ENCODE measurements at regions not wholly inside any gene's neighbourhood (a gene's known extent, or its start where the extent isn't known, plus 50 kb on each side); places are given as distances from the start of the nearest gene placed in this dataset.
"Not testable (repeated sequence)": the region's sequence is repeated elsewhere in the genome, so short reads cannot be mapped to it uniquely, and the experiment has no call there.

DNA sequence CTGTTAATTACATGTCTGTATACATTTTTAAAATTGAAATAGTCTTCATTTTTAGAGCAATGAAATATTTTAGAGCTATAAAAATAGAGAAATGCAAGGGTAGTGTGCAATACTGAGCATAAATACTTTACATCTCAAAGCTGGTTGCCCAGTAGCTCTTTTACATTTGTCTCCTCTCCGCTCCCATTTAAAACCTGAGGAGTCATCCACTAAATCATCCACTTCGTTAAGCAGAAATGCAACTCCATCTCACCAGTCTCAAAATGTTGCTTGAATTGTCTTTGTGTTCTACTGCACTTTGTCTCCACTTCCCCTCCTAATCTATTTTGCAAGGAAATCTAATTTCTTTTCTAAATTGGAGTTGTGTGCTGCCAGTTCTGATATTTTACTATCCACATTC, 563.6 kb downstream of the VGLL3 start:
- CTCF ChIA-PET = no interaction called here
- no peak overlapping the region for H3K27ac Mint-ChIP-seq
- H3K36me3 Mint-ChIP-seq (ENCODE audit: low read depth) = no peaks in the 10 kb centered on the region
- intact Hi-C loops (cut with micrococcal nuclease) = no loop called here
- H3K4me3 Mint-ChIP-seq = no peak overlapping the region
- H3K4me1 Mint-ChIP-seq (ENCODE audit: low read depth) = no peaks in the 10 kb centered on the region
- no peaks in the 10 kb centered on the region for H3K27me3 Mint-ChIP-seq (ENCODE audit: low read depth)
- DNase-seq = no peak
- H3K9me3 Mint-ChIP-seq = peaks cover 7% of the 10 kb centered on the region

DNA sequence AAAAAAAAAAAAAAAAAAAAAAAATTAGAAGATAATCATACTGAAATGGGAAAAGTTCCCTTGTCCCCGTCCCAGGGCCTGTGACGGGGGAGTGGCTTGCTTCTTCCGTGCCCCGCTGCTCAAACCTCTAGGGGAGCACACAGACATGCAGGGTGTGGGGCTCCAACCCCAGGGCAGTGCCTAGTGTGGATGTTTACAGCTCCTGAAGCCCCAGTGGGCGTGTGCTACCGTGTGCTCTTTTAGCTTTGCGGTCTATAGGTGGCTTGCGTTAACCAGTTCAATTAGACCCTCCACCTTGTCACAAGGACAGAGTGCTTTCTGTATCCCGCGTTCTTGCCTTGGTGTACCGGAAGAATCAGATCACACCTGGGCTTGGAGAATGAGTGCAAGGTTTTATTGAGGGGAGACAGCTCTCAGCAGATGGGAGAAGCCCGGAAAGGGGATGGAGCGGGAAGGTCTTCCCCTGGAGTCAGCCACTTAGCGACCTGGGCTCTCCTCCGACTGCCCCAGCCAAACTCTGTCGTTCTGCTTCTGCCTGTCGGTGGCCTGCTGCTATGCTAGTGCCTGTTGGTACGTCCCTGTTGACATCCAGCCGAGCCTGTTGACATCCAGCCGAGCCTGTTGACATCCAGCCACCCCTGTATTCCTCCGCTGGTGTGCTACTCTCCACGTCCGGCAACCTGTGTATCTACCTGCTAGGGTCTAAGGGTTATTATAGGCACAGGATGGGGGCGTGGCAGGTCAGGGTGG, 569.8 kb downstream of the VGLL3 start:
- H3K27ac Mint-ChIP-seq = no peak overlapping the region

DNA sequence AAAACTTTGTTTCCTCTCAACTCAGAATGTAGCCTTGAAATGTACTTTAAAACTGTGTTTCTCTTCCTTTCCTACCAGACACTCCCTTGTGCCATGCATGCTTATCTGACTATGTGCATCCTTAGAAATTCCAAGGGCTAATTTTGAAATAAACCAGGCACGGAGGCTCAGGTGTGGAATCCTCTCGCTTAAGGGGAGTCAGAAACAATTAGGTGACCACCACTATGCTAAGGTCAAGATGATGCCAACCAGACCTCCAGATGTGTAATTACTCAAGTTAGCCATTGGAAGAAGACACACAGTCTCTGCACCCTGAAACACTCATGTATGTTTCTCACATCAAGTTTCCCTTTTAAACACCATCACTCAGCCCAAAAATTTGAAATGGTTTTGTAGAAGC, 572.1 kb downstream of the VGLL3 start:
- Mint-ChIP-seq H3K27ac (no peak overlapping the region), H3K36me3 (ENCODE audit: low read depth) (no peaks in the 10 kb centered on the region), H3K4me1 (ENCODE audit: low read depth) (no peaks in the 10 kb centered on the region), H3K27me3 (ENCODE audit: low read depth) (no peaks in the 10 kb centered on the region), H3K9me3 (peaks cover 3% of the 10 kb centered on the region), H3K4me3 (no peak overlapping the region)
- DNase-seq = no peak
- CTCF ChIA-PET = no interaction called here
- intact Hi-C loops (cut with micrococcal nuclease) = no loop called here

More for the DNA sequence above, 569.8 kb downstream of the VGLL3 start:
- H3K27me3 Mint-ChIP-seq (ENCODE audit: low read depth) = no peaks in the 10 kb centered on the region
- no peak for DNase-seq
- CTCF ChIA-PET = no interaction called here
- H3K4me3 Mint-ChIP-seq = no peak overlapping the region
- no peaks in the 10 kb centered on the region for H3K4me1 Mint-ChIP-seq (ENCODE audit: low read depth)
- intact Hi-C loops (cut with micrococcal nuclease) = no loop called here
- no peaks in the 10 kb centered on the region for H3K36me3 Mint-ChIP-seq (ENCODE audit: low read depth)
- peaks cover 8% of the 10 kb centered on the region for H3K9me3 Mint-ChIP-seq

DNA sequence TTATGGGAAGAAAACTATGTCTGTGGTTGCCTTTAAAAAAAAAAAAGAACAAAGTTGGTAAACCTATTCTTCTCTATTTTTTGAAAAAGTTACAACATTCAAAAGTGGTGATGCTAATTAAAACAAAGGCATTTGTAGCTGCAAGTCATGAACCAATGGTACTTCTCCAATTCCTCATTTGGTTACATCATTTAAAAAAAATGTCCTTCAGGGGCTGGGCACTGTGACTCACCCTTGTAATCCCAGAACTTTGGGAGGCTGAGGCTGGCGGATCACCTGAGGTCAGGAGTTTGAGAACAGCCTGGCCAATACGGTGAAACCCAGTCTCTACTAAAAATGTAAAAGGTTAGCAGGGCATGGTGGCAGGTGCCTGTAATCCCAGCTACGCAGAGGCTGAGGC, 574.6 kb downstream of the VGLL3 start:
- no peaks in the 10 kb centered on the region for H3K27me3 Mint-ChIP-seq (ENCODE audit: low read depth)

DNA sequence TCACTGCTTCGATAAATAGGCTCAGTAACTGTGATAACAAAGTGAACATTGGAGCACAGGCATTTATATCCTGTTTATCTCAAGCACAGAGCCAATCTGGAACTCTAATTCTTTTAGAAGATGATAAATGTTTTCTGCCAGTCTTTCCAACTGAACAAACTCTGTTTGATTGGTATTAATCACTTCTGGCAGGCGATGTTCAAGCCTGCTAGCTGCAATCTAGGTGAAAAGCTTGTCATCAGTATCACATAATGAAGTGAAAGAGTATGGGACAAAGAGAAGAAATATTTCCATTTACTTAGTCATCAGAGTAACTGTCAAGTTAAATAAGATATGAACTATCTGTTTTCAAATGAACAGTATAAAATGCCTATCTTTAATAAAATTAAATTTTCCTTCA, 577.3 kb downstream of the VGLL3 start:
- H3K4me3 Mint-ChIP-seq = no peak overlapping the region
- peaks cover 2% of the 10 kb centered on the region for H3K9me3 Mint-ChIP-seq
- no peak overlapping the region for H3K27ac Mint-ChIP-seq
- intact Hi-C loops (cut with micrococcal nuclease) = no loop called here
- CTCF ChIA-PET = no interaction called here
- no peaks in the 10 kb centered on the region for H3K36me3 Mint-ChIP-seq (ENCODE audit: low read depth)
- H3K4me1 Mint-ChIP-seq (ENCODE audit: low read depth) = no peaks in the 10 kb centered on the region
- no peak for DNase-seq
- no peaks in the 10 kb centered on the region for H3K27me3 Mint-ChIP-seq (ENCODE audit: low read depth)

More for the DNA sequence above, 574.6 kb downstream of the VGLL3 start:
- CTCF ChIA-PET = no interaction called here
- peaks cover 2% of the 10 kb centered on the region for H3K9me3 Mint-ChIP-seq
- no peaks in the 10 kb centered on the region for H3K4me1 Mint-ChIP-seq (ENCODE audit: low read depth)
- intact Hi-C loops (cut with micrococcal nuclease) = no loop called here
- no peak for DNase-seq
- H3K36me3 Mint-ChIP-seq (ENCODE audit: low read depth) = no peaks in the 10 kb centered on the region
- H3K27ac Mint-ChIP-seq = no peak overlapping the region
- H3K4me3 Mint-ChIP-seq = no peak overlapping the region

DNA sequence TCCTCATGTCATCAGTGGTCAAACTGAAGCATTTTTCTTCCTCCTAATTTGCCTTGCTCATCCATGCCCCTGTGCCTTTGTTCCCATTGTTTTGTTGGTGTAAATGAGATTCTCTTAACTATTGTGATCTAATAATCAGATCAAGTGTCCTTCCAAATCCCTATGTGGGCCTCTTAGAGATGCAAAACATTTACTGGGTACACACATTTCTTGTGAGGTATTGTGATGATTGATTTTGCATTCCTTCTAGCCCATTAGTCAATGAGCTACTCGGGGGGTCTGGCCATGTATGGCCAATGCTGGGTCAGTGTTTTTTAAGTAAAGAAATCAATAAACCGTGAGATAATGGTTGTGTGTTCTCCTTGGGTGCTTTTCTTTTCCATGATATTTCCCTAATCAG, 580.4 kb downstream of the VGLL3 start:
- no peak overlapping the region for H3K4me3 Mint-ChIP-seq
- no peaks in the 10 kb centered on the region for H3K27me3 Mint-ChIP-seq (ENCODE audit: low read depth)
- CTCF ChIA-PET = interaction anchor here (1.1 kb wide), 1 partner anchor 75 kb away, joined by 3 read pairs; no protein-coding TSS in a partner anchor
- no peaks in the 10 kb centered on the region for H3K36me3 Mint-ChIP-seq (ENCODE audit: low read depth)
- intact Hi-C loops (cut with micrococcal nuclease) = no loop called here
- peaks cover 8% of the 10 kb centered on the region for H3K9me3 Mint-ChIP-seq
- H3K27ac Mint-ChIP-seq = no peak overlapping the region
- no peaks in the 10 kb centered on the region for H3K4me1 Mint-ChIP-seq (ENCODE audit: low read depth)
- no peak for DNase-seq

DNA sequence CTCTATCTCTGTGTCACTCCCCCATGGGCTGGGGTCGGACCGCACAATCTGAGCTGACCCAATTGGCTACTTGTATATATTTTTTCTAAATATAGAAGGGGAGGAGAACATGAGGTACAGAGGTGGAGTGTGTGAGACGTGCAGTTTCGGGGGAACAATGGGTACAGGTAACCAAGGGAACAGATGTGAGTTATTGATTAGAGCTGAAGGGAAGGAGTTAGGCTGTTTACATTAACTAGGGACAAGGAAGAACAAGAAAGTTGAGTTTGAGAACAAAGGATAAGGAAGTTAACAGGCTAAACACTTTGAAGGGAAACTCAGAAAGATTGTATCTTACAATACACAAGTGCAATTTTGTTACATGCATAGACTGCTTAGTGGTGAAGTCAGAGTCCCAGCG, 601.2 kb downstream of the VGLL3 start:
- H3K9me3 Mint-ChIP-seq; H3K4me3 Mint-ChIP-seq; H3K36me3 Mint-ChIP-seq (ENCODE audit: low read depth); intact Hi-C loops (cut with micrococcal nuclease); DNase-seq; CTCF ChIA-PET; H3K4me1 Mint-ChIP-seq (ENCODE audit: low read depth); H3K27ac Mint-ChIP-seq; H3K27me3 Mint-ChIP-seq (ENCODE audit: low read depth): not testable (repeated sequence)

DNA sequence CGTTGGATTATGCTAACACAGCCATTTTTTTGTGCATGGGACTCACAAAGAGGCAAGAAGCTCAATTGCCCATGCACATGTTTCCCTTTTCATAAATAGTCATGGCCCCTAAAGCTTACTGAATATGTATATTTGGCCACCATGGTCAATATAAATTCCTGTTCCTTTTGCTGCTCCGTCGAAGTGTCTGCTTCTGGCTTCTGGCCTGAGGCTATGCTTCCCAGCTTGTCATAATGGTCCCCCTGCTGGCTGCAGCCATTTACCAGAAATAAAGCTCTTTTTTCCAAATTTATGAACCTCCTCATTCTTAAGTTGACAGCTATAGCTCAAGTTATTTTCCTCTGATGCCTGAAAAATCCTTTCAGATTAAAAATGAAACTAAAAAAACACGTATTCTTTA, 602.1 kb downstream of the VGLL3 start:
- no peak for DNase-seq
- H3K4me1 Mint-ChIP-seq (ENCODE audit: low read depth) = no peaks in the 10 kb centered on the region
- H3K9me3 Mint-ChIP-seq = peaks cover 1% of the 10 kb centered on the region
- no peak overlapping the region for H3K27ac Mint-ChIP-seq
- CTCF ChIA-PET = no interaction called here
- no peaks in the 10 kb centered on the region for H3K27me3 Mint-ChIP-seq (ENCODE audit: low read depth)
- H3K36me3 Mint-ChIP-seq (ENCODE audit: low read depth) = no peaks in the 10 kb centered on the region
- intact Hi-C loops (cut with micrococcal nuclease) = no loop called here
- no peak overlapping the region for H3K4me3 Mint-ChIP-seq

DNA sequence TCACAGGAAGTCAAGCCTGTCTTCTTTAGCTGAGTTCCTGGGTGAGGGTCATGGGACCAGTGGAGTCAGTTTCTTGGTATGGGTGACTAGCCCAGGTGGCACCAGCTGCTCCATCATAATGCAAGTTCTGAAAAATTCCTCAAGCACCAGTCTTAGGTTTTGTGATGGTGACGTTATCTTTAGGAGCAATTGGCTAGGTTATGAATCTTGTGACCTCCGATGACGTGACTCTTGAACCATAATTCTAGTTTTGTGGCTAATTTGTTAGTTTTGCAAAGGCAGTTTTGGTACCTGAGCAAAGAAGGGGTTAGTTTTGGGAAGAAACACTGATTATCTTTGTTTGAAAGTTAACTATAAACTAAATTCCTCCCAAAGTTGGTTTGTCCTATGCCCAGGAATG, 608.4 kb downstream of the VGLL3 start:
- CTCF ChIA-PET = no interaction called here
- Mint-ChIP-seq H3K4me1 (ENCODE audit: low read depth) (no peaks in the 10 kb centered on the region), H3K27ac (no peak overlapping the region), H3K36me3 (ENCODE audit: low read depth) (no peaks in the 10 kb centered on the region), H3K4me3 (no peak overlapping the region), H3K9me3 (peaks cover 10% of the 10 kb centered on the region), H3K27me3 (ENCODE audit: low read depth) (no peaks in the 10 kb centered on the region)
- intact Hi-C loops (cut with micrococcal nuclease) = no loop called here
- no peak for DNase-seq

DNA sequence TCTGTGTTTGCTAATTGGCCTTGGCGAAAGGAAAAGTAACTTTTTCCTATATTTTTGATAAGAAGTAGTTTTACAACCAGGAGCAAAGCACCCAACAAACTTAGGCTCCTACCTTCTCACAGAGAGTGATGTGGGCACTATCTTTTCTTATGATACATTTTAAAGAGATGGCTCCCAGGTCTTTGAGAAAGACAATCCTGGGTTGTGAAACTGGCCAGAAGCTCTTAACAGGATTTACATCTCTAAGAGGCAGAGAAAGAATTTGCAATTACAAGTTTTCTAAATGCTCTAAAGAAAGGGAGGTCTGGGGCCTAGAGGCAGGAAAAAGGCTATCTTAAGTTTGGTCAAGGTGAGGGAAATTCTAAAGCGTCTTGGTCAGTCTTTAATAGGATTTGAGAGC, 609.7 kb downstream of the VGLL3 start:
- CTCF ChIA-PET = no interaction called here
- Mint-ChIP-seq H3K27ac (no peak overlapping the region), H3K36me3 (ENCODE audit: low read depth) (no peaks in the 10 kb centered on the region), H3K27me3 (ENCODE audit: low read depth) (no peaks in the 10 kb centered on the region), H3K9me3 (peaks cover 14% of the 10 kb centered on the region), H3K4me1 (ENCODE audit: low read depth) (no peaks in the 10 kb centered on the region), H3K4me3 (no peak overlapping the region)
- intact Hi-C loops (cut with micrococcal nuclease) = no loop called here
- DNase-seq = no peak

DNA sequence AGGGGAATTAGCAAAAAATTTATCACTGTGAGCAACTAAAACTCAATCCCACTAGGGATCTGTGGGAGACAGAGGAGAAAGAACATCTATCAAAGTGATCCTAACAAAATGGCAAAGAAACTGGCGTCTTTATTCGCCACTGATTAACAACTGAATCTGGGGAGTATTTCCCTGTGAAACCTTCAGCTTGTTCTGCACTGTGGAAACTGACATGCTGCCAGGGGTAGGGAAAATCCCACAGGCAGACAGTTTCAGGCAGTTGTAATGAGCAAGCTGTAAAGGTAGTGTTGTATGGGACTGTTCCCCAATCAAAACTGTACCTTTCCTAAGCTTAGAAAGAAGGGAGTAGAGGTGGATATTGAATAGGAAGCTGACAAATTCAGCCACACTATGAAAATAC, 611.7 kb downstream of the VGLL3 start:
- intact Hi-C loops (cut with micrococcal nuclease) = no loop called here
- H3K9me3 Mint-ChIP-seq = peaks cover 14% of the 10 kb centered on the region
- CTCF ChIA-PET = interaction anchor here (0.6 kb wide), 1 partner anchor 89 kb away, joined by 5 read pairs; no protein-coding TSS in a partner anchor
- H3K27me3 Mint-ChIP-seq (ENCODE audit: low read depth) = no peaks in the 10 kb centered on the region
- no peak for DNase-seq
- H3K4me1 Mint-ChIP-seq (ENCODE audit: low read depth) = no peaks in the 10 kb centered on the region
- H3K36me3 Mint-ChIP-seq (ENCODE audit: low read depth) = no peaks in the 10 kb centered on the region
- H3K4me3 Mint-ChIP-seq = no peak overlapping the region
- no peak overlapping the region for H3K27ac Mint-ChIP-seq

DNA sequence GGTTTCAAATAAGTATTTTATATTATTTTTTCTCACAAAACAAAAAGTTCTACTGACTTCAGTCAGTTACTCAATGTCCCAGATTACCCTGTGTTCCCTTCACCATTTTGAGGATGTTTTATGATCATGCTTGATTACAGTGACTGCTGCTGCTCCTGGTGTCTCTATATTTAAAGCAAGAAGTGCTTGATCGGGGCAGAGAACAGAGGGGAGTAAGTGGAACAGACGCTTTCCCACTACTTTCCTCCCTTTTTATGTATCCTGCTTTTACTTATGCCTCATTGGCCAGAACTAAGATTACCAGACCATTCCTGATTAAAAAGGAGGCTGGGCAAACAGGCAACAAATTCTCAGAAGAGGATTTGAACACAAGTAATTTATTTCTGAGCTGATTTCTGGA, 612.1 kb downstream of the VGLL3 start:
- no peak overlapping the region for H3K4me3 Mint-ChIP-seq

DNA sequence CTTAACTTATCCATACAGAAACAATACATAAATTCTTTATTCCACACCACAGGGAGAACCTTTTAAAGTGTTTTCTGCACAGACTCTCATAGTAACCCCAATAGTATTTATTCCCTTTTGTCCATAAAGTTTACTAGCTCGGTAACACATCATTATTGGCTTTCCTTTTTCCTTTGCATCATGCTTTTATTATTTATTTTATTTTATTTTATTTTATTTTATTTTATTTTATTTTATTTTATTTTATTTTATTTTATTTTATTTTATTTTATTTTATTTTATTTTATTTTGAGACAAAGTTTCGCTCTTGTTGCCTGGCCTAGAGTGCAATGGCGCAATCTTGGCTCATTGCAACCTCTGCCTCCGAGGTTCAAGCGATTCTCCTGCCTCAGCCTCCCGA, 655.4 kb downstream of the VGLL3 start:
- H3K27ac Mint-ChIP-seq; H3K4me3 Mint-ChIP-seq; H3K36me3 Mint-ChIP-seq (ENCODE audit: low read depth); H3K4me1 Mint-ChIP-seq (ENCODE audit: low read depth); H3K27me3 Mint-ChIP-seq (ENCODE audit: low read depth); intact Hi-C loops (cut with micrococcal nuclease); DNase-seq; H3K9me3 Mint-ChIP-seq: not testable (repeated sequence)
- CTCF ChIA-PET = interaction anchor here (0.8 kb wide), 1 partner anchor 76 kb away, joined by 3 read pairs; no protein-coding TSS in a partner anchor

More for the DNA sequence above, 612.1 kb downstream of the VGLL3 start:
- Mint-ChIP-seq H3K36me3 (ENCODE audit: low read depth) (no peaks in the 10 kb centered on the region), H3K4me1 (ENCODE audit: low read depth) (no peaks in the 10 kb centered on the region), H3K9me3 (peaks cover 14% of the 10 kb centered on the region), H3K27me3 (ENCODE audit: low read depth) (no peaks in the 10 kb centered on the region), H3K27ac (no peak overlapping the region)
- CTCF ChIA-PET = interaction anchor here (0.6 kb wide), 1 partner anchor 89 kb away, joined by 5 read pairs; no protein-coding TSS in a partner anchor
- no peak for DNase-seq
- intact Hi-C loops (cut with micrococcal nuclease) = no loop called here
